Daoy (cell line): ENCODE measurements at regions not wholly inside any gene's neighbourhood (a gene's known extent, or its start where the extent isn't known, plus 50 kb on each side); places are given as distances from the start of the nearest gene placed in this dataset.
"Not testable (repeated sequence)": the region's sequence is repeated elsewhere in the genome, so short reads cannot be mapped to it uniquely, and the experiment has no call there.

Source experiments
- DNase-seq: peaks from one replicate; pipeline ENCODE4 v3.0.0-alpha.2; 2015; ENCODE audit warnings: low read depth

- no peak for DNase-seq
Observed at GRCh38 chr11:109677876-109678275, 255.9 kb downstream of the C11orf87 start.

- DNase-seq: no peak
Observed at GRCh38 chr11:109680127-109680526, 258.1 kb downstream of the C11orf87 start.

- not testable (repeated sequence) for DNase-seq
Observed at GRCh38 chr11:109682788-109683187, 260.8 kb downstream of the C11orf87 start.

GRCh38 chr11:109695696-109696095 lies 273.7 kb downstream of the C11orf87 start:
- DNase-seq: no peak

- no peak for DNase-seq
Observed at GRCh38 chr11:109696191-109696897, 274.4 kb downstream of the C11orf87 start.

GRCh38 chr11:109697140-109697843 lies 275.3 kb downstream of the C11orf87 start:
- no peak for DNase-seq

- no peak for DNase-seq
Observed at GRCh38 chr11:109698237-109698636, 276.2 kb downstream of the C11orf87 start.

- DNase-seq: no peak
Observed at GRCh38 chr11:109704432-109704831, 282.4 kb downstream of the C11orf87 start.

- no peak for DNase-seq
Observed at GRCh38 chr11:109706945-109707344, 285.0 kb downstream of the C11orf87 start.

- DNase-seq: no peak
Observed at GRCh38 chr11:109707411-109707810, 285.4 kb downstream of the C11orf87 start.

- no peak for DNase-seq
Observed at GRCh38 chr11:109708184-109708583, 286.2 kb downstream of the C11orf87 start.

GRCh38 chr11:109714444-109714843 lies 292.5 kb downstream of the C11orf87 start:
- not testable (repeated sequence) for DNase-seq

- DNase-seq: not testable (repeated sequence)
Observed at GRCh38 chr11:109715424-109715823, 293.4 kb downstream of the C11orf87 start.

GRCh38 chr11:109726061-109726460 lies 304.1 kb downstream of the C11orf87 start:
- no peak for DNase-seq

- DNase-seq: no peak
Observed at GRCh38 chr11:109728056-109728455, 306.1 kb downstream of the C11orf87 start.

GRCh38 chr11:109729761-109730160 lies 307.8 kb downstream of the C11orf87 start:
- no peak for DNase-seq

GRCh38 chr11:109730669-109731068 lies 308.7 kb downstream of the C11orf87 start:
- no peak for DNase-seq

- DNase-seq: no peak
Observed at GRCh38 chr11:109731451-109731850, 309.5 kb downstream of the C11orf87 start.

- no peak for DNase-seq
Observed at GRCh38 chr11:109733245-109733644, 311.3 kb downstream of the C11orf87 start.

GRCh38 chr11:109734566-109734965 lies 312.6 kb downstream of the C11orf87 start:
- no peak for DNase-seq

- no peak for DNase-seq
Observed at GRCh38 chr11:109735128-109735527, 313.1 kb downstream of the C11orf87 start.

- no peak for DNase-seq
Observed at GRCh38 chr11:109739379-109739778, 317.4 kb downstream of the C11orf87 start.

- no peak for DNase-seq
Observed at GRCh38 chr11:109745996-109746625, 324.1 kb downstream of the C11orf87 start.
